ENCODE measurements at regions not wholly inside any gene's neighbourhood (a gene's known extent, or its start where the extent isn't known, plus 50 kb on each side); places are given as distances from the start of the nearest gene placed in this dataset.

DNA sequence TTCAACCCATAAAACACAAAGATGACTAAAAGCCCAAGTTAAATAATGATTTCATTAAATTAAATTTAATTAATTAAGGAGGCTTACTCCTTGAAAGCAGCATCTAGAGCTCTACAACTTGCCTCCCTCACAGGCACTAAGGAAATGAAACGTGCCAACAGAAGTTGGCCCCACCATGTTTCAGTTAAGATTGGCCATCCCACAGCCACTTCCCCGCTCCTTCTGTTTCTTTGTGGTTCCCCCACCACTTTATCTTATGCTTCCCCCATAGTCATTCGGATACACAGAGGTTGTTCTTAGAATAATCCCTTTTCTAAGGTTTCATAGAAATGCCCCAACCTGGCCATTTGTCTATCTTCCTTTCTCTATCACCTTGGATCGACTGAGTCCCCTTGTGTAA, 101.6 kb upstream of the RIOK3 start:
- ChIA-PET CTCF (ENCODE audit: unreplicated experiment) (interaction anchor here (0.5 kb wide), 1 partner anchor 925 kb away, joined by 3 read pairs; no protein-coding TSS in a partner anchor), POLR2A (interaction anchor here (0.7 to 1.4 kb wide), 3 partner anchors 10 to 1507 kb away, joined by 3 to 5 read pairs (median 4); no protein-coding TSS in a partner anchor)
- peaks cover 6% of the 10 kb centered on the region for H3K4me1 ChIP-seq (ENCODE audit: insufficient read depth, low read length, poor library complexity, severe bottlenecking)
- no peak overlapping the region for H3K4me3 ChIP-seq (ENCODE audit: low read depth, low read length, poor library complexity, severe bottlenecking)
- no TSS peak for BruUV-seq (replicated peaks)
- H3K4me2 ChIP-seq (ENCODE audit: low read length), result no peak overlapping the region
- no peak for DNase-seq (ENCODE audit: low spot score)
- no peaks in the 10 kb centered on the region for H3K79me2 ChIP-seq (ENCODE audit: insufficient read depth, low read depth, low read length)
- intact Hi-C loops (cut with micrococcal nuclease; ENCODE audit: unreplicated experiment), result no loop called here
- TF ChIP-seq, protein P1, sequence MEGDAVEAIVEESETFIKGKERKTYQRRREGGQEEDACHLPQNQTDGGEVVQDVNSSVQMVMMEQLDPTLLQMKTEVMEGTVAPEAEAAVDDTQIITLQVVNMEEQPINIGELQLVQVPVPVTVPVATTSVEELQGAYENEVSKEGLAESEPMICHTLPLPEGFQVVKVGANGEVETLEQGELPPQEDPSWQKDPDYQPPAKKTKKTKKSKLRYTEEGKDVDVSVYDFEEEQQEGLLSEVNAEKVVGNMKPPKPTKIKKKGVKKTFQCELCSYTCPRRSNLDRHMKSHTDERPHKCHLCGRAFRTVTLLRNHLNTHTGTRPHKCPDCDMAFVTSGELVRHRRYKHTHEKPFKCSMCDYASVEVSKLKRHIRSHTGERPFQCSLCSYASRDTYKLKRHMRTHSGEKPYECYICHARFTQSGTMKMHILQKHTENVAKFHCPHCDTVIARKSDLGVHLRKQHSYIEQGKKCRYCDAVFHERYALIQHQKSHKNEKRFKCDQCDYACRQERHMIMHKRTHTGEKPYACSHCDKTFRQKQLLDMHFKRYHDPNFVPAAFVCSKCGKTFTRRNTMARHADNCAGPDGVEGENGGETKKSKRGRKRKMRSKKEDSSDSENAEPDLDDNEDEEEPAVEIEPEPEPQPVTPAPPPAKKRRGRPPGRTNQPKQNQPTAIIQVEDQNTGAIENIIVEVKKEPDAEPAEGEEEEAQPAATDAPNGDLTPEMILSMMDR (conservative IDR thresholded peaks at IDR 0.05; ENCODE audit: low read length), result no peak
- H3K36me3 ChIP-seq (ENCODE audit: insufficient read depth, low read length), result peaks cover 51% of the 10 kb centered on the region
- peaks cover 12% of the 10 kb centered on the region; the same call in 1 of the 2 replicates for H3K9me3 ChIP-seq (ENCODE audit: low read length)
- H3K27ac ChIP-seq (ENCODE audit: low read depth, low read length, poor library complexity, severe bottlenecking), result no peak overlapping the region
- H2AFZ ChIP-seq (ENCODE audit: low read length), result no peak overlapping the region
- H4K20me1 ChIP-seq (ENCODE audit: insufficient read depth, low read length), result no peaks in the 10 kb centered on the region
- no peaks in the 10 kb centered on the region for H3K9me2 ChIP-seq (ENCODE audit: insufficient read depth, low read length)

DNA sequence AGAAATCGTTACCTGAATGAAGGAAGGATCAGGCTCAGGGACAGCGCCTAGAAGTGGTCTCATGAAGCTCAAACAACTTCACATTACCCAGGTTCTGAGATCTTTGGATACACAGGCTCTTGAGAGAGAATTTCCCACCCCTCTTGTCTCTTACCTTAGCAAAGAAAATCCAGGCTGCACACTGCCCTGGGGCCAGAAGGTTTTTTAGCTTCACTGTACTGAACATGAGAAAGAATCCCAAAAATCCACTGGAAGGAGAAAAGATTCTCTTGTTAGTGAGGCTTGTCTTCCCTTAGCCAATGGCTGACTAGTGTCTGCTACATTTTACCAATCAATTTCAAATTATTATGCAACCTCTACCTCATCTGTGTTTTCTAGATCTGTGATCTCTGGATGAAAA, 101.0 kb upstream of the RIOK3 start:
- Histone ChIP-seq H4K20me1 (ENCODE audit: insufficient read depth, low read length) (no peaks in the 10 kb centered on the region), H3K36me3 (ENCODE audit: insufficient read depth, low read length) (peaks cover 50% of the 10 kb centered on the region), H3K9me3 (ENCODE audit: low read length) (peaks cover 12% of the 10 kb centered on the region; the same call in 1 of the 2 replicates), H3K27ac (ENCODE audit: low read depth, low read length, poor library complexity, severe bottlenecking) (no peak overlapping the region), H3K9me2 (ENCODE audit: insufficient read depth, low read length) (no peaks in the 10 kb centered on the region), H3K79me2 (ENCODE audit: insufficient read depth, low read depth, low read length) (no peaks in the 10 kb centered on the region), H2AFZ (ENCODE audit: low read length) (no peak overlapping the region), H3K4me1 (ENCODE audit: insufficient read depth, low read length, poor library complexity, severe bottlenecking) (peaks cover 6% of the 10 kb centered on the region), H3K4me3 (ENCODE audit: low read depth, low read length, poor library complexity, severe bottlenecking) (no peak overlapping the region), H3K4me2 (ENCODE audit: low read length) (no peak overlapping the region)
- ChIA-PET CTCF (ENCODE audit: unreplicated experiment) (interaction anchor here (0.5 kb wide), 1 partner anchor 925 kb away, joined by 3 read pairs; no protein-coding TSS in a partner anchor), POLR2A (interaction anchor here (0.6 to 1.4 kb wide), 5 partner anchors 10 to 538 kb away, joined by 3 to 5 read pairs (median 4); no protein-coding TSS in a partner anchor)
- intact Hi-C loops (cut with micrococcal nuclease; ENCODE audit: unreplicated experiment), result no loop called here
- no peak for DNase-seq (ENCODE audit: low spot score)
- no TSS peak for BruUV-seq (replicated peaks)
- TF ChIP-seq, protein P1 (conservative IDR thresholded peaks at IDR 0.05; ENCODE audit: low read length), result no peak
- no peak for TF ChIP-seq EZH2phosphoT487 (IDR thresholded peaks at IDR 0.05; ENCODE audit: borderline replicate concordance, low read depth, low read length)

DNA sequence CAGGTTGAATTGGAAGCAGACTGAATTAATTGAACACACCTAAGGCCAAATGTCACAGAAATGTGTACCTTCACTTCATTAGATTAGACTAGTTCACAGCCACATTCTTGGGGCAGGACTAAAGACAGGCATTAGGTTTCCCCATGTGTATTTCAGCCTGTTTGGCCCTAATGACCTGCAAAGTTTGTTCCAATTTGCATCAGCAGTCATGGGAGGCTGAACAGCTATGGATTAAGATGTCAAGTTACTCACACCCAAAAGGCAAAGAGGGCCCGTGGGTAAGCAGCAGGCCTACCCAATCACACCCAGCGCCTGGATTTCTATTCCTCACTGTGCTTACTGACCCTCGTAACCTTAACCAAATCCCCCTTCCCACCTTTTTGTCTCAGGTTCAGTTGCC, 99.6 kb upstream of the RIOK3 start:
- no peak for DNase-seq (ENCODE audit: low spot score)
- no peak overlapping the region for H3K27ac ChIP-seq (ENCODE audit: low read depth, low read length, poor library complexity, severe bottlenecking)
- intact Hi-C loops (cut with micrococcal nuclease; ENCODE audit: unreplicated experiment), result no loop called here
- POLR2A ChIA-PET, result interaction anchor here (0.6 kb wide), 1 partner anchor 438 kb away, joined by 3 read pairs; no protein-coding TSS in a partner anchor
- TF ChIP-seq, protein P1 (conservative IDR thresholded peaks at IDR 0.05; ENCODE audit: low read length), result no peak
- no peak for TF ChIP-seq EZH2phosphoT487 (IDR thresholded peaks at IDR 0.05; ENCODE audit: borderline replicate concordance, low read depth, low read length)
- H3K9me3 ChIP-seq (ENCODE audit: low read length), result peaks cover 12% of the 10 kb centered on the region; the same call in 1 of the 2 replicates
- no peaks in the 10 kb centered on the region for H4K20me1 ChIP-seq (ENCODE audit: insufficient read depth, low read length)
- no TSS peak for BruUV-seq (replicated peaks)
- H3K4me1 ChIP-seq (ENCODE audit: insufficient read depth, low read length, poor library complexity, severe bottlenecking), result peaks cover 12% of the 10 kb centered on the region
- H3K79me2 ChIP-seq (ENCODE audit: insufficient read depth, low read depth, low read length), result no peaks in the 10 kb centered on the region
- CTCF ChIA-PET (ENCODE audit: unreplicated experiment), result interaction anchor here (0.7 kb wide), 1 partner anchor 112 kb away, joined by 5 read pairs; no protein-coding TSS in a partner anchor
- H3K4me2 ChIP-seq (ENCODE audit: low read length), result no peak overlapping the region
- no peaks in the 10 kb centered on the region for H3K9me2 ChIP-seq (ENCODE audit: insufficient read depth, low read length)
- H3K36me3 ChIP-seq (ENCODE audit: insufficient read depth, low read length), result peaks cover 57% of the 10 kb centered on the region
- no peak overlapping the region for H3K4me3 ChIP-seq (ENCODE audit: low read depth, low read length, poor library complexity, severe bottlenecking)
- no peak overlapping the region for H2AFZ ChIP-seq (ENCODE audit: low read length)
